Activated T-helper 17 cell treated with anti-CD3 and anti-CD28 coated beads, Interleukin-2, amount 50 U/mL, for 72 hours (primary cell): ENCODE measurements at regions not wholly inside any gene's neighbourhood (a gene's known extent, or its start where the extent isn't known, plus 50 kb on each side); places are given as distances from the start of the nearest gene placed in this dataset.
"Not testable (repeated sequence)": the region's sequence is repeated elsewhere in the genome, so short reads cannot be mapped to it uniquely, and the experiment has no call there.

Experiments
- ATAC-seq: fragments of 150-1000 bp; cut with Tn5 transposase; replicated peaks from 2 replicates; pipeline ENCODE4 v1.10.0; 2021; ENCODE audit warnings: mild to moderate bottlenecking, moderate library complexity
- H3K27ac Mint-ChIP-seq: one replicate; pipeline ENCODE4 v1.8.0; 2022; ENCODE audit warnings: mixed read lengths
- H3K27me3 Mint-ChIP-seq: one replicate; pipeline ENCODE4 v1.8.0; 2022; ENCODE audit warnings: mixed read lengths
- H3K36me3 Mint-ChIP-seq: one replicate; pipeline ENCODE4 v1.8.0; 2022; ENCODE audit warnings: low read depth, mild to moderate bottlenecking, mixed read lengths
- H3K4me1 Mint-ChIP-seq: one replicate; pipeline ENCODE4 v1.8.0; 2022; ENCODE audit warnings: mixed read lengths
- H3K4me3 Mint-ChIP-seq: one replicate; pipeline ENCODE4 v1.8.0; 2022; ENCODE audit warnings: mild to moderate bottlenecking, mixed read lengths
- H3K9me3 Mint-ChIP-seq: one replicate; pipeline ENCODE4 v1.8.0; 2022; ENCODE audit warnings: mixed read lengths

GRCh38 chrX:110944751-110945675 lies 149.4 kb upstream of the CHRDL1 start:
- H3K9me3 Mint-ChIP-seq = no peaks in the 10 kb centered on the region
- H3K27ac Mint-ChIP-seq = no peak overlapping the region
- ATAC-seq = no peak
- no peak overlapping the region for H3K4me3 Mint-ChIP-seq
- no peaks in the 10 kb centered on the region for H3K36me3 Mint-ChIP-seq
- peaks cover 28% of the 10 kb centered on the region for H3K27me3 Mint-ChIP-seq
- no peaks in the 10 kb centered on the region for H3K4me1 Mint-ChIP-seq

GRCh38 chrX:110944311-110944750 lies 148.7 kb upstream of the CHRDL1 start:
- no peak overlapping the region for H3K27ac Mint-ChIP-seq
- no peak for ATAC-seq
- peaks cover 28% of the 10 kb centered on the region for H3K27me3 Mint-ChIP-seq

DNA sequence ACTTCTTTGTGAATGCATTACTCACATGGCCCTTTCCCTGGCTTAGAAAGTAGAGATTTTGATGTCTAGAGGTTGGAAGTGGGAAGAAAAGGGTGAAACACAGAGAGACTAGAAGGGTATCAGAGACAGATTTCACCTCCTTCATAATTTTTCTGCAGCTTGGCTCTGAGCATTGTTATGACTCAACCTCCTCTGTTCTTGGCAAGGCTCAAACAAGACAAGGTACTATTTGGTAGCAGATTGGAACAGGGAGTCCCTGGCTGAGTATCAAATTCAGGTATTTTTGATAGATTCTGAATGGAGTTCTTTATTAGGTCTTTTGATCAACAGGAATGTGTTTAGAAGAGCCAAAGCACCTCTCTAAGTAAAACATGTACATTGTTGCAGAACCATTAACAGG lies 146.3 kb upstream of the CHRDL1 start:
- Mint-ChIP-seq H3K36me3 (no peaks in the 10 kb centered on the region), H3K9me3 (no peaks in the 10 kb centered on the region), H3K27ac (no peak overlapping the region), H3K27me3 (peaks cover 21% of the 10 kb centered on the region), H3K4me1 (no peaks in the 10 kb centered on the region), H3K4me3 (no peak overlapping the region)
- ATAC-seq = no peak

More at GRCh38 chrX:110944311-110944750, 148.7 kb upstream of the CHRDL1 start:
- Mint-ChIP-seq H3K4me1 (no peaks in the 10 kb centered on the region), H3K4me3 (no peak overlapping the region), H3K36me3 (no peaks in the 10 kb centered on the region), H3K9me3 (no peaks in the 10 kb centered on the region)

GRCh38 chrX:110938977-110939732 lies 143.5 kb upstream of the CHRDL1 start:
- peaks cover 12% of the 10 kb centered on the region for H3K27me3 Mint-ChIP-seq
- no peaks in the 10 kb centered on the region for H3K4me1 Mint-ChIP-seq

GRCh38 chrX:110924871-110925270 lies 129.3 kb upstream of the CHRDL1 start:
- Mint-ChIP-seq H3K4me1 (no peaks in the 10 kb centered on the region), H3K9me3 (peaks cover 3% of the 10 kb centered on the region), H3K36me3 (no peaks in the 10 kb centered on the region), H3K27me3 (peaks cover 7% of the 10 kb centered on the region), H3K4me3 (no peak overlapping the region), H3K27ac (no peak overlapping the region)
- no peak for ATAC-seq

More at GRCh38 chrX:110938977-110939732, 143.5 kb upstream of the CHRDL1 start:
- ATAC-seq = no peak
- no peaks in the 10 kb centered on the region for H3K9me3 Mint-ChIP-seq
- H3K27ac Mint-ChIP-seq = no peak overlapping the region
- no peaks in the 10 kb centered on the region for H3K36me3 Mint-ChIP-seq
- H3K4me3 Mint-ChIP-seq = no peak overlapping the region

GRCh38 chrX:110920991-110921390 lies 125.4 kb upstream of the CHRDL1 start:
- H3K9me3 Mint-ChIP-seq = no peaks in the 10 kb centered on the region
- no peaks in the 10 kb centered on the region for H3K4me1 Mint-ChIP-seq
- no peak overlapping the region for H3K4me3 Mint-ChIP-seq
- H3K27ac Mint-ChIP-seq = no peak overlapping the region
- peaks cover 7% of the 10 kb centered on the region for H3K27me3 Mint-ChIP-seq
- ATAC-seq = no peak
- H3K36me3 Mint-ChIP-seq = no peaks in the 10 kb centered on the region

DNA sequence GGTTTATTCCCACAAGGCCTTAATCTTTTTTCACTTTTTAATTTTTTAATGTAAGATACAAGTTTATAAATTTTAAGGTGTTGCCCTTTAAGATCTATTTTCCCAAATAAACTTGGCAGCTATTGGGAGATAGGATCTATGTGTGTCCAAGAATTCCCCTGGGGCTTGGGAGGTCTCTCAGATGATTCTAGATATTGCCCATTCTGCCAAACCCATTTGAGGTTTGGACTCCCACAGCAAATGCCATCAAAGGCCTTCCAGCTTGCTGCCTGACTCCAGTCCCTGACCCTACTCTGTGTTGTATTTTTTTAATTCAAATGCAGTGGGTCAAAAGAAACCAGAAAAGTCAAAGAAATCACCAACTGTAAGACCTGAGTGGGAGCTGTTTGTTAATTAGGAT lies 120.0 kb upstream of the CHRDL1 start:
- Mint-ChIP-seq H3K27ac (no peak overlapping the region), H3K36me3 (no peaks in the 10 kb centered on the region), H3K4me1 (no peaks in the 10 kb centered on the region), H3K9me3 (no peaks in the 10 kb centered on the region), H3K4me3 (no peak overlapping the region), H3K27me3 (no peaks in the 10 kb centered on the region)
- ATAC-seq = no peak

GRCh38 chrX:110915111-110915510 lies 119.5 kb upstream of the CHRDL1 start:
- H3K9me3 Mint-ChIP-seq = no peaks in the 10 kb centered on the region
- H3K27me3 Mint-ChIP-seq = no peaks in the 10 kb centered on the region
- no peak overlapping the region for H3K27ac Mint-ChIP-seq
- no peaks in the 10 kb centered on the region for H3K4me1 Mint-ChIP-seq
- no peaks in the 10 kb centered on the region for H3K36me3 Mint-ChIP-seq
- no peak for ATAC-seq
- no peak overlapping the region for H3K4me3 Mint-ChIP-seq

GRCh38 chrX:110914281-110914680 lies 118.7 kb upstream of the CHRDL1 start:
- H3K4me1 Mint-ChIP-seq = no peaks in the 10 kb centered on the region
- H3K4me3 Mint-ChIP-seq = no peak overlapping the region
- no peak for ATAC-seq
- H3K27ac Mint-ChIP-seq = no peak overlapping the region
- no peaks in the 10 kb centered on the region for H3K36me3 Mint-ChIP-seq
- no peaks in the 10 kb centered on the region for H3K9me3 Mint-ChIP-seq
- no peaks in the 10 kb centered on the region for H3K27me3 Mint-ChIP-seq

- not testable (repeated sequence) for ATAC-seq, H3K27me3 Mint-ChIP-seq, H3K27ac Mint-ChIP-seq, H3K4me1 Mint-ChIP-seq, H3K36me3 Mint-ChIP-seq, H3K9me3 Mint-ChIP-seq, H3K4me3 Mint-ChIP-seq
Measured at GRCh38 chrX:110904747-110905146, 109.1 kb upstream of the CHRDL1 start.

GRCh38 chrX:110881971-110882370 lies 86.4 kb upstream of the CHRDL1 start:
- no peak for ATAC-seq
- Mint-ChIP-seq H3K4me3 (no peak overlapping the region), H3K9me3 (peaks cover 4% of the 10 kb centered on the region), H3K4me1 (no peaks in the 10 kb centered on the region), H3K27ac (no peak overlapping the region), H3K36me3 (no peaks in the 10 kb centered on the region), H3K27me3 (no peaks in the 10 kb centered on the region)

DNA sequence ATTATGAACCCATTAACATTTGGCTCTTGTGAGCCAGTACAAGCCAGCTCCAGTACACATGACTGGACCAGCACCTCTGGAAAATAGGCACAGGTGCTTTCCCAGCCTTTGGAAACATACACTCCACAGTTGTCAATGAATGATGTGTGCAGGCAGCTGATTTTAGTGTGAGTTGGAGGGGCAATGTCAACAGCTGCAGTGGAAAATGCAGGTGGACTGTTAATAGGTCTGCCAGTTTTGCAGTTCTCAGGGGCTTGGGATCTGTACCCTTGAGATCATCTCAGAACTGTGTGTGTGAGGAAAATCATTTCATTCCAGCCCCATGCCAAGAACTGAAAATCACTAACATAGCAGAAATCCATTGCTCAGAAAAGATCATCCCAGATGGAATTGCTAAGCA lies 81.7 kb upstream of the CHRDL1 start:
- Mint-ChIP-seq H3K4me3 (no peak overlapping the region), H3K36me3 (no peaks in the 10 kb centered on the region), H3K4me1 (no peaks in the 10 kb centered on the region), H3K27me3 (no peaks in the 10 kb centered on the region), H3K27ac (no peak overlapping the region), H3K9me3 (no peaks in the 10 kb centered on the region)
- ATAC-seq = no peak

GRCh38 chrX:110871839-110872238 lies 76.2 kb upstream of the CHRDL1 start:
- Mint-ChIP-seq H3K27me3 (no peaks in the 10 kb centered on the region), H3K36me3 (no peaks in the 10 kb centered on the region), H3K4me1 (no peaks in the 10 kb centered on the region), H3K4me3 (no peak overlapping the region), H3K27ac (no peak overlapping the region), H3K9me3 (no peaks in the 10 kb centered on the region)
- no peak for ATAC-seq

GRCh38 chrX:110866421-110866820 lies 70.8 kb upstream of the CHRDL1 start:
- no peak for ATAC-seq
- Mint-ChIP-seq H3K27me3 (peaks cover 6% of the 10 kb centered on the region), H3K36me3 (no peaks in the 10 kb centered on the region), H3K27ac (no peak overlapping the region), H3K4me3 (no peak overlapping the region), H3K9me3 (no peaks in the 10 kb centered on the region), H3K4me1 (no peaks in the 10 kb centered on the region)

GRCh38 chrX:110863883-110864282 lies 68.3 kb upstream of the CHRDL1 start:
- Mint-ChIP-seq H3K36me3 (no peaks in the 10 kb centered on the region), H3K4me3 (no peak overlapping the region), H3K4me1 (no peaks in the 10 kb centered on the region), H3K9me3 (no peaks in the 10 kb centered on the region), H3K27me3 (peaks cover 13% of the 10 kb centered on the region), H3K27ac (no peak overlapping the region)
- no peak for ATAC-seq
